ENCODE measurements at regions not wholly inside any gene's neighbourhood (a gene's known extent, or its start where the extent isn't known, plus 50 kb on each side); places are given as distances from the start of the nearest gene placed in this dataset.

DNA sequence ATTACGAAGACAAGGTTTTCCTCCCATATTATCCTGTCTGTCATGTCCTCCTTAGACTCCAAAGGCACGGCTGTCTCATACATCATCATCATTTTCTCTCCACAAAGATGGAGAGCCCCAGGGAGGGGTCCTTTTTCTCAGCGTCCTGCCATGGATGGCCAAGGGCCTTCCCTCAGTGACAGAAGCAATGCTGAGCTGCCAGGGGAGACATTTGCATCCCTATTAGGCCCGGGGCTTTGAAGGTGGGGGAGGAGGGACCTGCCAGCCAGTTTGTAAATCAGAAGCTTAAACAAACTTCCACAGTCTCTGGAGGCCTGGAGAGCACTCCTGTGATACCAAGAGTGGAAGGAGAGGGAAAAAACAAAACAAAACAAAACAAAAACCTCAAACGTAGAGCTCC, 112.4 kb upstream of the ADO start:
- TF ChIP-seq, protein P1, sequence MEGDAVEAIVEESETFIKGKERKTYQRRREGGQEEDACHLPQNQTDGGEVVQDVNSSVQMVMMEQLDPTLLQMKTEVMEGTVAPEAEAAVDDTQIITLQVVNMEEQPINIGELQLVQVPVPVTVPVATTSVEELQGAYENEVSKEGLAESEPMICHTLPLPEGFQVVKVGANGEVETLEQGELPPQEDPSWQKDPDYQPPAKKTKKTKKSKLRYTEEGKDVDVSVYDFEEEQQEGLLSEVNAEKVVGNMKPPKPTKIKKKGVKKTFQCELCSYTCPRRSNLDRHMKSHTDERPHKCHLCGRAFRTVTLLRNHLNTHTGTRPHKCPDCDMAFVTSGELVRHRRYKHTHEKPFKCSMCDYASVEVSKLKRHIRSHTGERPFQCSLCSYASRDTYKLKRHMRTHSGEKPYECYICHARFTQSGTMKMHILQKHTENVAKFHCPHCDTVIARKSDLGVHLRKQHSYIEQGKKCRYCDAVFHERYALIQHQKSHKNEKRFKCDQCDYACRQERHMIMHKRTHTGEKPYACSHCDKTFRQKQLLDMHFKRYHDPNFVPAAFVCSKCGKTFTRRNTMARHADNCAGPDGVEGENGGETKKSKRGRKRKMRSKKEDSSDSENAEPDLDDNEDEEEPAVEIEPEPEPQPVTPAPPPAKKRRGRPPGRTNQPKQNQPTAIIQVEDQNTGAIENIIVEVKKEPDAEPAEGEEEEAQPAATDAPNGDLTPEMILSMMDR (IDR thresholded peaks at IDR 0.05), result no peak
- TF ChIP-seq POLR2A (IDR thresholded peaks at IDR 0.05) (no peak), POLR2AphosphoS5 (IDR thresholded peaks at IDR 0.05) (no peak)

All from breast epithelium (tissue), 3 donors.